Panc1 (cell line): ENCODE measurements at regions not wholly inside any gene's neighbourhood (a gene's known extent, or its start where the extent isn't known, plus 50 kb on each side); places are given as distances from the start of the nearest gene placed in this dataset.

Source experiments
- POLR2AphosphoS5 ChIP-seq: IDR thresholded peaks from 2 replicates; pipeline ENCODE4 v1.6.1; 2012; ENCODE audit warnings: mild to moderate bottlenecking, low read depth, low read length, moderate library complexity
- SIN3A ChIP-seq: IDR thresholded peaks from 2 replicates; pipeline ENCODE4 v1.6.1; 2012; ENCODE audit warnings: low read depth, mild to moderate bottlenecking, low read length, moderate library complexity, borderline replicate concordance; ENCODE audit not compliant: insufficient read depth
- TCF7L2 ChIP-seq: IDR thresholded peaks from 2 replicates; pipeline ENCODE4 v1.6.1; 2011; ENCODE audit warnings: mild to moderate bottlenecking, low read depth, low read length, inconsistent platforms
- TF ChIP-seq, protein P1 (sequence below): fragments of 450-650 bp; IDR thresholded peaks from 2 replicates; pipeline ENCODE4 v1.5.1; 2017; ENCODE audit warnings: mild to moderate bottlenecking
- TF ChIP-seq, protein P2 (sequence below), 2 experiments: IDR thresholded peaks; 2 replicates each; pipeline ENCODE4 v1.6.1; 2011 to 2012; ENCODE audit warnings: low read depth in 2 of 2, control low read depth in 1 of 2, low read length in 1 of 2, mild to moderate bottlenecking in 1 of 2, moderate library complexity in 1 of 2; ENCODE audit not compliant: insufficient read depth in 1 of 2

DNA sequence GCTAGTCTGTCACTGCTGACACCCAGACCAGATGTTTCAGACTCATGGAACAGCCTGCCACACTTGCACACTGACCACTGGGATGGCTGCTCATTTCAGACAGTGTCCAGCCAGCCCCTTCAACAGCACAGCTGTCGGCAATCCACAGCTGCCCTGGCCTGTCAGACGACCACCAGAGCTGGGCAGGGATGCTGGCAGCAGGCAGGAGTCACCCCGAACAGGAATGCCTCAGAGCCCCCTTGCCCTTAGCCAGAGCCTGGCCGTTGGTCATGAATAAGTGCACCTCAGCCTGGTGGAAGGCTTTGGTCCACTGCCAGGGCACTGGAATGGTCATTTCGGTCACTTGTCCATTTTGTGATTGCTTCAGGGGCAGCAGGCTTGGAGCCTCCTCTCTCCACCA is 149.6 kb upstream of the TCERG1L start:
- TF ChIP-seq, protein P1, sequence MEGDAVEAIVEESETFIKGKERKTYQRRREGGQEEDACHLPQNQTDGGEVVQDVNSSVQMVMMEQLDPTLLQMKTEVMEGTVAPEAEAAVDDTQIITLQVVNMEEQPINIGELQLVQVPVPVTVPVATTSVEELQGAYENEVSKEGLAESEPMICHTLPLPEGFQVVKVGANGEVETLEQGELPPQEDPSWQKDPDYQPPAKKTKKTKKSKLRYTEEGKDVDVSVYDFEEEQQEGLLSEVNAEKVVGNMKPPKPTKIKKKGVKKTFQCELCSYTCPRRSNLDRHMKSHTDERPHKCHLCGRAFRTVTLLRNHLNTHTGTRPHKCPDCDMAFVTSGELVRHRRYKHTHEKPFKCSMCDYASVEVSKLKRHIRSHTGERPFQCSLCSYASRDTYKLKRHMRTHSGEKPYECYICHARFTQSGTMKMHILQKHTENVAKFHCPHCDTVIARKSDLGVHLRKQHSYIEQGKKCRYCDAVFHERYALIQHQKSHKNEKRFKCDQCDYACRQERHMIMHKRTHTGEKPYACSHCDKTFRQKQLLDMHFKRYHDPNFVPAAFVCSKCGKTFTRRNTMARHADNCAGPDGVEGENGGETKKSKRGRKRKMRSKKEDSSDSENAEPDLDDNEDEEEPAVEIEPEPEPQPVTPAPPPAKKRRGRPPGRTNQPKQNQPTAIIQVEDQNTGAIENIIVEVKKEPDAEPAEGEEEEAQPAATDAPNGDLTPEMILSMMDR: no peak
- TF ChIP-seq POLR2AphosphoS5: no peak
- TF ChIP-seq, protein P2, sequence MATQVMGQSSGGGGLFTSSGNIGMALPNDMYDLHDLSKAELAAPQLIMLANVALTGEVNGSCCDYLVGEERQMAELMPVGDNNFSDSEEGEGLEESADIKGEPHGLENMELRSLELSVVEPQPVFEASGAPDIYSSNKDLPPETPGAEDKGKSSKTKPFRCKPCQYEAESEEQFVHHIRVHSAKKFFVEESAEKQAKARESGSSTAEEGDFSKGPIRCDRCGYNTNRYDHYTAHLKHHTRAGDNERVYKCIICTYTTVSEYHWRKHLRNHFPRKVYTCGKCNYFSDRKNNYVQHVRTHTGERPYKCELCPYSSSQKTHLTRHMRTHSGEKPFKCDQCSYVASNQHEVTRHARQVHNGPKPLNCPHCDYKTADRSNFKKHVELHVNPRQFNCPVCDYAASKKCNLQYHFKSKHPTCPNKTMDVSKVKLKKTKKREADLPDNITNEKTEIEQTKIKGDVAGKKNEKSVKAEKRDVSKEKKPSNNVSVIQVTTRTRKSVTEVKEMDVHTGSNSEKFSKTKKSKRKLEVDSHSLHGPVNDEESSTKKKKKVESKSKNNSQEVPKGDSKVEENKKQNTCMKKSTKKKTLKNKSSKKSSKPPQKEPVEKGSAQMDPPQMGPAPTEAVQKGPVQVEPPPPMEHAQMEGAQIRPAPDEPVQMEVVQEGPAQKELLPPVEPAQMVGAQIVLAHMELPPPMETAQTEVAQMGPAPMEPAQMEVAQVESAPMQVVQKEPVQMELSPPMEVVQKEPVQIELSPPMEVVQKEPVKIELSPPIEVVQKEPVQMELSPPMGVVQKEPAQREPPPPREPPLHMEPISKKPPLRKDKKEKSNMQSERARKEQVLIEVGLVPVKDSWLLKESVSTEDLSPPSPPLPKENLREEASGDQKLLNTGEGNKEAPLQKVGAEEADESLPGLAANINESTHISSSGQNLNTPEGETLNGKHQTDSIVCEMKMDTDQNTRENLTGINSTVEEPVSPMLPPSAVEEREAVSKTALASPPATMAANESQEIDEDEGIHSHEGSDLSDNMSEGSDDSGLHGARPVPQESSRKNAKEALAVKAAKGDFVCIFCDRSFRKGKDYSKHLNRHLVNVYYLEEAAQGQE (IDR thresholded peaks at IDR 0.05; ENCODE audit: insufficient read depth in 1 of 2, low read depth in 2 of 2, low read length in 1 of 2): no peak
- no peak for TF ChIP-seq TCF7L2
- no peak for TF ChIP-seq SIN3A
